COLO668 (cell line): ENCODE measurements at regions not wholly inside any gene's neighbourhood (a gene's known extent, or its start where the extent isn't known, plus 50 kb on each side); places are given as distances from the start of the nearest gene placed in this dataset.
"Not testable (repeated sequence)": the region's sequence is repeated elsewhere in the genome, so short reads cannot be mapped to it uniquely, and the experiment has no call there.

ENCODE experiments used
- DNase-seq: peaks from one replicate; lab custom pipeline; 2025; ENCODE audit not compliant: unreplicated experiment; lab: John Stamatoyannopoulos, UW

GRCh38 chr5:72599519-72600370 is 92.5 kb upstream of the ZNF366 start:
- DNase-seq = no peak

GRCh38 chr5:72599065-72599433 is 91.8 kb upstream of the ZNF366 start:
- no peak for DNase-seq

GRCh38 chr5:72598401-72599064 is 91.3 kb upstream of the ZNF366 start:
- no peak for DNase-seq

DNA sequence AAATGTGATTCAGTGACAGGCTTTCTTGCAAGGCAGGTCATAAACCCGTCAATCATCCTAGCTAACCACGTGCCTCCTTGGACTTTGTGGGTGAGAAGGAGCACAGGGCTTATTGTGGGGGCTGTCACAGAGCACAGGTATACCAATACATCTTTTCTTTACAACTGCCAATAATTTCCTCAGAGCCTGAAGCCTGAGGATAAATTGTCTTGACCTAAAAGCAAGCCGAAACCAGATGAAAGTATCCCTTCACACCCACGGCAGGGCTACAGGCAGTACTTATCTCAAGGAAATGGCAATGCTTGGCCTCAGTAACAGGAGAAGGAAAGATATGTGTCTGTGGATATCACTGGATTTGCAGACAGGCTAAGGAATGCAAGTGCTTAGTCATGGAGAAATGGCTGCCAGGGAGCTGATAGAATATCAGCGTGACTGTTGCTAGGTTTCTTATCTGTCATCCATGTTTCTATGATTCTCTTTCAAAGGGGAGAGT is 90.3 kb upstream of the ZNF366 start:
- no peak for DNase-seq

- no peak for DNase-seq
Observed at GRCh38 chr5:72596956-72597355, 89.7 kb upstream of the ZNF366 start.

- no peak for DNase-seq
Observed at GRCh38 chr5:72588640-72589039, 81.4 kb upstream of the ZNF366 start.

DNA sequence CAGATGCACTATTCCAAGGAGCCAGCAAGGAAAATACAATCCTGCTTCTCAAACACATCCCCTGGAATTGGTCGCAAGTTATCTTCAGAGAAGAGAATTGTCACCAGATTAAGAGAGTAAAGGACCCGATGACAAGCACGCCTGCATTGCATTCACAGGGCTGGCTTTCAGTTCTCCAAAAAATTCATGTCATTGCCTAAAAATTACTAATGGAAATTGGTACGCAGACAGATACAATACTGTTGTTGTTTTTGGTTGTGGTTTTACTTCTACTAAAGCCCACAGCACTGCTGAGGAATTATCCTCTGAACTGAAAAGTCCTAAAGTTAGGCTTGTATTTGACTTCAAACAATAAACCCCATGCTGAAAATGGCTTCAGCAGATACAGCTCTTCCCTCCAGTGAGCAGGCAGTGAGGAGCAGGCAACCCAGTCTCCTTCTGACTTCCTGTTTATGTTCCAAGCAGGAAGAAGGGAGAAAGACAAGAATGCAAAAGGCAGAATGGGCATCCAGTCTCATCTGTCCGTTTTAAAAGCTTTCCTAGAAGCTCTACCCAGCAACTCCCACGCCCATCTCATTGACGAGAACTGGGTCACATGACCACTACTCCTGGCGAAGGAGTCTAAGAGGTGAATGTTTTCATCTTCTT is 80.6 kb upstream of the ZNF366 start:
- no peak for DNase-seq

DNA sequence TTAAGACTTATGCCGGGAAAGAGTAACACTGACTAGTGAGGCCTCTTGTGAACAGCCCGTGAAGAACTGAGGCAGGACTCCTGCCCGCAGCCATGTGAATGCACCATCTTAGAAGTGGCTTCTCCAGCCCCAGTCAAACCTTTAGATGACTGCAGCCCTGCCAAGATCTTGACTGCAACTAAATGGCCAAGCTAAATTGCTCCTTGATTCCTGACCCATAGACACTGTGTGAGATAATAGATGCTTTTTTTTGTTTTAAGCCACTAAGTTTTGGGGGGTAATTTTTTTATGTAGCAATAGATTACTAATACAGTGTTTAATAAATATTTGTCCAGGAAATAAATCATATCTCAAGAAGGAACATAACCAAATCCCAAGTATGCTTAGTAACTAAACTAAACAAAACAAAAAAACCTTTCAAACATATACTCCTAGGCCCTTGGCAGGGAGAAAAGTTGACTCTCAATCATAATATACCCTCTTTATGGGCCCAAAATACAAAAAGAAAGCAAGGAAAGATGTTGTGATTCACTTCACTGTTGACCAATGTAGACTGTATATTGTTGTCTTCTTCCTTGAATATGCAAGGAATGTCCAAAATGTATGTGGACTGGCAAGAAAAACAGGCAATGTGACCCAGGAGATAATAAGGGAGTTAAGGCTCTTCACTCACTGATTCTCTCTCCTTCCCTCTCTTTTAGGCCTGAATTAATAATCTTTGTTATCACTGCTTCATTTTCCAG is 79.7 kb upstream of the ZNF366 start:
- no peak for DNase-seq

DNA sequence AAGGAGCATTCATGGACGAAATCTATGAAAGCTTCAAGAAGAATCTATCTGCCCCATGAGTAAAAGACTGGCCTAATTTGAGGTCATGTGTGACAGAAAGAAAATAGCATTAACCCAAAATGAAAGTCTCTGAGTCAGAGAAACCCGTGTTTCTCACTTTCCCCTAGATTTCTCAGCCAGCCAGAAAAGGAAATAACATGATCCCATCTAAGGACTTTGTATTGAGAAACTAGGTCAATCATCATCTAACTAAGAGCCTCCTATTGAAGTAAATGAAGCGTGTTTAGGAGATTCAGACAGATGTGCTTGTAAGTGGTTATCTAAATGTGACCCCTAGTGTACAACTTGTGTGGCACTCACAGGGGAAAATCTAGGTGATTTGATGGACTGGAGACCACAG is 77.3 kb upstream of the ZNF366 start:
- DNase-seq = no peak

- not testable (repeated sequence) for DNase-seq
Observed at GRCh38 chr5:72579290-72579689, 72.1 kb upstream of the ZNF366 start.

- no peak for DNase-seq
Observed at GRCh38 chr5:72572236-72572765, 65.1 kb upstream of the ZNF366 start.

DNA sequence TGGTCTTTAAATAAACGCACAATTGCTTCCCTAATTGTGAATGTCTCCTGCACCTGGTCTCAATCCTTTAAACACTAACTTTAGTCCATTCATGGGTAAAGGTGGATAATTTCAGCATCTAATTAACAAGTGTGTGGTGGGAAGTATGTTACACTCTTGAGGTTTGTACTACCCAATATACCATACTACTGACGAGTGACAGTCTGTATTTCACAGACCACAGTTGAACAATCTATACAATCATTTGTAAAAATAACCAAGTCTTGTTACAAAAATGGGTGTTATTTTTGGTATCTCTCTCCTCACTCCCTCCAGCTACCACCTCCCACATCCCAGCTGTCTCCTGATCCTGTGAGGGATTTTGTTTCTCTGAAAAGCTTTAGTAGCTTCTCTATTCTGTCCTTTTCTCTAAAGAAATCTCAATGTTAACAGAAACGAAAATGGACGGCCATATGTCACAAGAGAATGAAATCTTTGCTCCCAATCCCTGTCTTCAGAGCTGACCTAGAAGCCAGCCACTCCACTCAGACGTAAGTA is 62.3 kb upstream of the ZNF366 start:
- no peak for DNase-seq

DNA sequence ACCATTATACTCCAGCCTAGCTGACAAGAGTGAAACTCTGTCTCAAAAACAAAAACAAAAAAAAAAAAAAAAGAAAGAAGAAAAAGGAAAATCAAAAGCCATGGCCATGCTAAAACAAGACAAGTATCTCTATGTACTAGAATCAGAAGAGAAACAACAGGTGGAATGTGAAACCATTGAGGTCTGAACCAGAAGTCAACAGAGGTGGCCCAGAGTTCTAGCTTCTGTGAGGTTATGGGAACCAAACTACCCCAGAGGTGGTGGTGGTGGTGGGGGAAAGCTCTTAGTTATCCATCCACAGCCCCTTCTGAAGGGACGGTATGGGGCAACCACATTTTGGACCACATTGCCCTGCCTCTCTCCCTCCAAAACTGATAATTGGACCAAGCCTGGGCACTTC is 59.5 kb upstream of the ZNF366 start:
- no peak for DNase-seq

DNA sequence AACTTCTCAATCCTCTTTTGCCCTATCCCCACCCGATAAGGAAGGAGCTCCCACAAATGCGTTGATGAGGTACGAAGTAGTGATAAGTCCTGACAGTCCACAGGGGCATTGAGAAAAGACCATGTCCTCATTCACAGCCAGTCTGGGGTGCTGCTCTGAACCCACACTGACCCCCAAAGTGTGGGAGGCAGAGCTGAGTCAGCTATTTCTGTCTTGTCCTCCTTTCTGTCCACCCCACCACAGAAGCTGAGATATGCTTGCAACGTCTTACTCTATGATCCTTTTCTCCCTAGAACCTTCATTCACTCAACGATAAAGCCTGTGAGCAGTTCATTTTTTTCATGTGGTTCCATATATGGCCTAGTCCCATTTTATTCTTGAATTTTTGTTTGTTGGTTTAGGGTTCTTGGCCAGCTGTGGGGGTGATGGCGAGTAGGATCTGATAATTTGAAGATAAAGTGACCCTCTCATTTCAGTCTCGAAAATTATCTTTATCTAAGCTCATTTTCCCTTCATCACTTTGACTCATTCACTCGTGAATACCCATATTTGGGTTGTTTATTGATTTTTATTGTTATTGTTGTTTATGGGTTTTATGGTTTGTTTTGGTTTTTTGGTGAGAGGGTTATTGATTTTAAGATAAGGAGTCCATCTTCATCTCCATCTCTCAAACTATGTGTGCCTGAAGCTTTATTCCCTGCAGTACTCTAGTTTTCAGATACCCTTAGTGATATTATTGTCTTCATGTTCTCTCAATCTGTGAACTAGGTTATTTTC is 58.5 kb upstream of the ZNF366 start:
- no peak for DNase-seq

DNA sequence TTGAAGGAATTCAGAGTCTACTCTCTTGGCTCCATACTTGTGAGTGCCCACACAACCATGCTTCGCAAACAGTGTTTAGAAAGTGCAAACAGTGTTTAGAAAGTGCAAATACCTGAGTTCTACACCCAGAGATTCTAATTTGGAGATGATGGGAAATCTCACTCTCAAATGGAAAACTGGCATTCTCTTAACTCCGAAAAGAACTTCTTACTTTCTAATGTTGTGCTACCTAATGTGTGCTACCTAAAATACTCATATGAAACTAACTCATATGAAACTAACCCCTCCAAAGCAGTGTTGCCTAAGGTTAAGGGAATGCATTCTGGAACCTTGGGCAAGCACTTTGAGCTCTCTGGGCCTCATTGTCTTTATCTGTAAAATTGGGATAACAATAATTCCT is 55.5 kb upstream of the ZNF366 start:
- DNase-seq = no peak

GRCh38 chr5:72561148-72561972 is 54.1 kb upstream of the ZNF366 start:
- DNase-seq = no peak

DNA sequence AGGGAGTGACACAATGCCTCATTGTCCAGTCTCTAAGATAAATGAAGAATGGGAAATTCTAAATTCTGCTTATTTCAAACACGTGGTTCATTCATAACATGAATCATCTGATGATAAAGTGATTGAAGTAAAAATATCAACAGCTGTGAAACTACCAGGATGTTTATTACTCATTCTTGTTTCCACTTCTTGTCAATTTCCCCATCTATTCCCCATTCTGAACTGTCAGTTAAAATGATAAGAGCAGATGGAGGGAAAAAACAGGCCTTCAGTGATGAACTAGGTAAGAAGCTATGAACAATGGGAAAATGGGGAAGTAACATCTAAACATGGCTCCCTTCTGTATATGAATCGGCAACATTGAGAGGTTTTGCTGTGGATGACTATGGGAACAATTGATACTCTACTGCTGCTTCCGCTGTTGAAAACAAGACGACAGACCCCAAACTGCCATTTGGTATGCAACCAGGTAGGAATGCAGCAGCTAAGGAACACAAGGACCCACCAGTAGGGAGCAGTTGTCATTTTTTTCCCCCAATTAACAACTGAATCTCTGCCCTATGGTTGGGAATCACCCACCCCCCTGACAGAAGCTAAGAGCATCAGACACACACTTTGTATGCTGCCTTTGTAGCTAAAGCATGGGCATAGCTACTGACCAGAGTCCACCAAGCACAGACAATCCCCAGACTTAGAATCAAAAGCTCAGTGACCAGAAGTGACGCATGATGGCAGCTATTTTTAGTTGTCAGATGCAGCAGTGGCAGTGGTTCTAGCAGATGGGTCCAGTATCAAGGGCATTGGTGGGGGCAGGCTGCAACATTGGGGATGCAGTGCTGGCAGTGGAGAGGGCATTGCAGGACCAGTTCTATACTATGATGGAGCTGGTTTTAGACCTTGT is 52.9 kb upstream of the ZNF366 start:
- DNase-seq = no peak

GRCh38 chr5:72558383-72558782 is 51.2 kb upstream of the ZNF366 start:
- DNase-seq = no peak
